ENCODE measurements at regions not wholly inside any gene's neighbourhood (a gene's known extent, or its start where the extent isn't known, plus 50 kb on each side); places are given as distances from the start of the nearest gene placed in this dataset.
A peak's percentile ranks its signal among the peaks of the same experiment; 100 is the strongest.
"Not testable (repeated sequence)": the region's sequence is repeated elsewhere in the genome, so short reads cannot be mapped to it uniquely, and the experiment has no call there.

DNA sequence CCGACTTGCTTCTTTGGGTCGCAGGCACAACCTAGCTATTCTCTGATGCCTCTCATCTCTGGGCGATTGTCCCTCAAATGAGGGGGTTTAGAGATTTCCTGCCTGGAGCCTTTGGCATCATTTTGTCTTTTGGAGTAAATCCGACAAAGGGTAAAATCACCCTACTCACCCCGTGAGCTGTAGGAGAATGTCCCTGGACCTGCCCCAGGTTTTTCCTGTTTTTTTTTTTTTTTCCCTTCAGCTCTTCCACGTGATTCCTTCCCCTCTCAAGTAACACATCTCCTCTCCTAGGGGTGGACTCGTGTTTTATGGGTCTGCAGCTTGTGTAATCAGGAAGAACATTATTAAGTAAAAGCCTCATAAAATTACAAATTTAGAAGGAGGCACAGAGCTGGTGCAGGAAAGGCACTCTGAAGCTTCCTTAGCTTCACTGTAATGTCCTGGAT is 128.4 kb upstream of the ZNF746 start:
- H3K27me3 ChIP-seq (ENCODE audit: control insufficient read depth, insufficient read depth, low read length): peaks cover 17% of the 10 kb centered on the region
- no peak for DNase-seq (ENCODE audit: low read depth)
- no peak overlapping the region for H3K4me3 ChIP-seq (ENCODE audit: low read depth, low read length)
- no peaks in the 10 kb centered on the region for H3K36me3 ChIP-seq (ENCODE audit: control insufficient read depth, insufficient read depth, low read length)
- TF ChIP-seq, protein P1, sequence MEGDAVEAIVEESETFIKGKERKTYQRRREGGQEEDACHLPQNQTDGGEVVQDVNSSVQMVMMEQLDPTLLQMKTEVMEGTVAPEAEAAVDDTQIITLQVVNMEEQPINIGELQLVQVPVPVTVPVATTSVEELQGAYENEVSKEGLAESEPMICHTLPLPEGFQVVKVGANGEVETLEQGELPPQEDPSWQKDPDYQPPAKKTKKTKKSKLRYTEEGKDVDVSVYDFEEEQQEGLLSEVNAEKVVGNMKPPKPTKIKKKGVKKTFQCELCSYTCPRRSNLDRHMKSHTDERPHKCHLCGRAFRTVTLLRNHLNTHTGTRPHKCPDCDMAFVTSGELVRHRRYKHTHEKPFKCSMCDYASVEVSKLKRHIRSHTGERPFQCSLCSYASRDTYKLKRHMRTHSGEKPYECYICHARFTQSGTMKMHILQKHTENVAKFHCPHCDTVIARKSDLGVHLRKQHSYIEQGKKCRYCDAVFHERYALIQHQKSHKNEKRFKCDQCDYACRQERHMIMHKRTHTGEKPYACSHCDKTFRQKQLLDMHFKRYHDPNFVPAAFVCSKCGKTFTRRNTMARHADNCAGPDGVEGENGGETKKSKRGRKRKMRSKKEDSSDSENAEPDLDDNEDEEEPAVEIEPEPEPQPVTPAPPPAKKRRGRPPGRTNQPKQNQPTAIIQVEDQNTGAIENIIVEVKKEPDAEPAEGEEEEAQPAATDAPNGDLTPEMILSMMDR (IDR thresholded peaks at IDR 0.05; ENCODE audit: insufficient read depth, low read length, poor library complexity, severe bottlenecking): no peak

DNA sequence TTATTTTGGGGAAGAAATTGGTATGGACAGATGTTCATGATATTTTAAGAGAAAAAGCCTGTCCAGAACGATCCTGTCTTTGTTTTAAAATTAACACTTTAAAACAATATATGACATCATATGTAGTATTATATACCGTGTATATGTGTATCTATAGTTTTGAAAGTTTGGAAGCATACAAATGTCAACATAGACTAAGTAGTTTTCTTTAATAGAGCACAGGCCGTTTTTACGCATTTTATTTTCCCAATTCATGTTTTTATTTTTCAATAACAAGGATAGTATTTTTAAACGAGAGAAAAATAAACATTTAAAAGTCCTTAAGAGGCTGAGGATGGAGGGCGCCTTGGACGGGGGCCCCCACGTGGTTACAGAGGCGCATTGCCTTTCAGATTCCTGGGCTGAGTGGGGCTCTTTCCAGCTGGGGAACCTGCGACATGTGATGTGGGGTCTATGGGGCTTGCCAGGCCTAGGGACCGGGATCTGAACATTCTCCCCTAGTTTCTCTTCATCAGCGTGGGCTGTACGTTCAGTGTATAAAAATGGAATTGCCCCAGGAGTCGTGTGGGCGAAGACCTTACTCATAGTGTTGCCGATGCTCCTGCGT is 127.8 kb upstream of the ZNF746 start:
- DNase-seq (ENCODE audit: low read depth): peak; percentile 4
- no peak overlapping the region for H3K4me3 ChIP-seq (ENCODE audit: low read depth, low read length)
- H3K27me3 ChIP-seq (ENCODE audit: control insufficient read depth, insufficient read depth, low read length): peaks cover 15% of the 10 kb centered on the region
- no peaks in the 10 kb centered on the region for H3K36me3 ChIP-seq (ENCODE audit: control insufficient read depth, insufficient read depth, low read length)
- TF ChIP-seq, protein P1 (IDR thresholded peaks at IDR 0.05; ENCODE audit: insufficient read depth, low read length, poor library complexity, severe bottlenecking): peak; percentile 80

DNA sequence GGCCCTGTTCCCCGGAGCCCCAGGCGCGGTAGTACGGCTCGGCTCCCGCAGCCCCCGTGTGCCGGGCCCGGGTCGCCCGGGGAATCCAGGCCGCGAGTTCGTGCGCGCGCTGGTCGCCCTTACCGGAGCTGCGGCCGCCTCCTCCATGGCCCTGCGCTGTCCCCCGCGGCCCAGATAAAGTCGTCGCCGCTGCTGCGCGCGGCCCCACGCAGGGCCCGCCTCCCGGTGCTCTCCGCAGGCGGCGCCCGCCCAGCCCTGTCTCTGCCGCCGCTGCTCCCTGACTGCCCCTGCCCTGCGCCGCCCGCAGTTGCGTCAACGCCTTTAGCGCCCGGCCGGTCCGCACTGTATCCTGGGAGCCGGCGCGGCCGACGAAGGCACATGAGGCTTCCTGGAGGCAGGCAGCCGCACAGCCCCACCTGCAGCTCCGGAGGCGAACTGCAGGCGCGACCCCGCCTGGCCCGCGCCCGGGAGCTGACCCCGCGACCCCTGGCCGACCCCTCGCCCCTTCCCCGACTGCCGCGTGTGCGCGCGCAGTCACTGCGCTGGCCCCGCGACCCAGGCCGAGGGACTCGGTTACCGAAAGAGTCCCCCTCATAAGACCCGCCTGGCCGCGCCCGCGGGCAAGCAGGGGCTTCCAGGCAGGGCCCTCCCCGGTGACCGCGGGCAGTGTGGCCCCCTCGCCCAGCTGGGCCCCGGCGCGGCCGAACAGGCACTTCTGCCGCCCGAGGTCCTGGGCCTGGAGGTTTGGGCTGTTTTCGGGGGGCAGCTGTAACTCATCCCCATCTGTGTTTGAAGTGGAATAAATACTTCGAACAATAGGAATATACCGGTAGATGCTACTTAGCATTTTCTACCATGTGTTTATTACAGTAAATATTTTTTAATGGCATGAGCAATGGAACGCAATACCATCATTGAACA is 127.1 kb upstream of the ZNF746 start:
- H3K36me3 ChIP-seq (ENCODE audit: control insufficient read depth, insufficient read depth, low read length): no peaks in the 10 kb centered on the region
- H3K4me3 ChIP-seq (ENCODE audit: low read depth, low read length): peak overlapping the region; percentile 63
- TF ChIP-seq, protein P1 (IDR thresholded peaks at IDR 0.05; ENCODE audit: insufficient read depth, low read length, poor library complexity, severe bottlenecking): peak; percentile 59
- peak; percentile 59 for DNase-seq (ENCODE audit: low read depth)
- peaks cover 15% of the 10 kb centered on the region for H3K27me3 ChIP-seq (ENCODE audit: control insufficient read depth, insufficient read depth, low read length)

DNA sequence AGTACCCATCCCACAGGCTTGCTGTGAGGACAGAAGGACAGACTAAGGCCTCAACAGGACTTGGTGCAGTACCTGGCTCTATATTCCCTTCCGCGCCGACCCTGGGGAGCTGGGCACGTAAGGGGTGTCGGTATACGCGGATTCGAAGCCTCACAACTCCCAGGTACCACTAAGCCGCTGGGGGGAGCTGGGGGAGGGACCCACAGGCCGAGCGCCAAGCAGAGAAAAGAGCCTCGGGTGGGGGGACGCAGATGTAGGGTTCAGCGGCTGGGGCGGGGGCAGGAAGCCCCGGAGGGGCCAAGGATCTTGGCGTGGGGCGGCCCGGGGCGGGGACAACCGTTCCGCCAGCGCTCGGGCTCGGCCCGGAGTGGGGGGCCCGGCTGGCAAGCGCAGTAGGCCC is 126.4 kb upstream of the ZNF746 start:
- Histone ChIP-seq H3K27me3 (ENCODE audit: control insufficient read depth, insufficient read depth, low read length) (peaks cover 15% of the 10 kb centered on the region), H3K36me3 (ENCODE audit: control insufficient read depth, insufficient read depth, low read length) (no peaks in the 10 kb centered on the region), H3K4me3 (ENCODE audit: low read depth, low read length) (peak overlapping the region; percentile 63)
- DNase-seq (ENCODE audit: low read depth): no peak
- TF ChIP-seq, protein P1 (IDR thresholded peaks at IDR 0.05; ENCODE audit: insufficient read depth, low read length, poor library complexity, severe bottlenecking): no peak

DNA sequence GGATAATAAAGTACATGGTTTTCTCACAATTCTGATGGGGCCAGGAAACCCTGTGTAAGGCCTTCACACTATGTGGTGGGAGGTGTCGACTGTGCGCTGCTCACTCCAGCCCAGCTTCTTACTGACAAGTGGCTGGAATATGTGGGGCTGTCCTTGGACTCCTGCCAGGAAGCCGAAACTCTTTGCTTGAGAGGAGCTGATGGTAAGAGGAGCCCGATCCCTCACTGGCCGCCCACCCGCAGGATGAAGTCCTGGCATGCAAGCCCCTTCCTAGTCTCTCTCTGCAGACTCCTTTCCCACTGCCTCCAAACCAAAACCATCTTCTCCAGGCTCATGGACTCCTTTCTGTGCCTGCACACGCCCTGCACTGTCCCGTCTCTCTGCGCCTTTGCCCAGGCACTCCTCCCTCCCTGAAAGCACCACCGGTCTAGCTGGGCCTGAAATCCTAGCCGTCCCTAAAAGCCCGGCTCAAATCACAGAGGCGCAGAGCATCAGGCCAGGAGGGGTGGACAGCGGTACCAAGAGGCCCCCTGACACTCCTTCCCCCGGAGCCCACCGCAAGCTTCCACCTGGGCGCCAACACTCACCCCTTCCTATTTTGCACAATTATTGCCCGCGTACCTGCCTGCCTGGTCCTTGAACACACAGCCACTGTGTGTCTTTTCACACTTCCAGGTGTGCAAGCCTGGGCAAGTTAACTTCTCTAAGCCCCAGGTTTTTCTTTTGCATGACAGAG is 125.8 kb upstream of the ZNF746 start:
- H3K4me3 ChIP-seq (ENCODE audit: low read depth, low read length): peak overlapping the region; percentile 63
- not testable (repeated sequence) for DNase-seq (ENCODE audit: low read depth); H3K36me3 ChIP-seq (ENCODE audit: control insufficient read depth, insufficient read depth, low read length)
- H3K27me3 ChIP-seq (ENCODE audit: control insufficient read depth, insufficient read depth, low read length): peaks cover 15% of the 10 kb centered on the region
